Right lobe of liver (tissue), 6 donors: ENCODE measurements at regions not wholly inside any gene's neighbourhood (a gene's known extent, or its start where the extent isn't known, plus 50 kb on each side); places are given as distances from the start of the nearest gene placed in this dataset.

Source experiments
- ATAC-seq, 4 donors: fragments of 200-7000 bp; cut with Tn5 transposase; one replicate each; pipeline ENCODE4 v1.9.1; 2020; ENCODE audit warnings: mild to moderate bottlenecking in 4 of 4, moderate library complexity in 4 of 4
- DNase-seq, 3 donors: peaks; one replicate each; pipeline ENCODE4 v3.0.0-alpha.2; 2020
- H3K27ac ChIP-seq, 3 donors: fragments of 200-600 bp; one replicate each; pipeline ENCODE4 v1.8.0; 2022
- H3K27me3 ChIP-seq, 2 donors: fragments of 200-600 bp; one replicate each; pipeline ENCODE4 v1.8.0; 2022
- H3K36me3 ChIP-seq, 4 donors: fragments of 200-600 bp; sonication (generic) in 1 of 4; one replicate each; pipeline versions ENCODE4 v1.5.1 to v1.8.0; 2017 to 2022; ENCODE audit warnings: control low read depth in 1 of 4
- H3K4me1 ChIP-seq, 4 donors: fragments of 200-600 bp; sonication (generic) in 1 of 4; one replicate each; pipeline versions ENCODE4 v1.5.1 to v1.8.0; 2017 to 2022; ENCODE audit warnings: control low read depth in 1 of 4
- H3K4me3 ChIP-seq, 3 donors: fragments of 200-600 bp; one replicate each; pipeline ENCODE4 v1.8.0; 2022
- H3K9me3 ChIP-seq, 4 donors: fragments of 200-600 bp; sonication (generic) in 1 of 4; one replicate each; pipeline versions ENCODE4 v1.5.1 to v1.8.0; 2017 to 2022; ENCODE audit warnings: control low read depth in 1 of 4
- POLR2A ChIP-seq: fragments of 450-650 bp; IDR thresholded peaks from one replicate; pipeline ENCODE4 v1.6.1; 2017; ENCODE audit warnings: antibody characterized with exemption, mild to moderate bottlenecking
- WGBS: methylation state at CpG from one replicate; pipeline ENCODE4 v1.1.6; 2018; ENCODE audit warnings: low coverage, low lambda C conversion rate; ENCODE audit not compliant: insufficient coverage; ENCODE audit errors: missing lambda C conversion rate; 5-methylcytosine and 5-hydroxymethylcytosine counted together
- intact Hi-C, 2 donors: fragments of 100-400 bp; cut with DNase I; formaldehyde crosslinking; loops; one replicate each; pipeline versions ENCODE4 v1.11.2 to v1.14.1; 2022
- TF ChIP-seq, protein P1 (sequence below), 4 donors: fragments of 200-600 bp in 3 of 4; fragments of 450-650 bp in 1 of 4; IDR thresholded peaks; one replicate each; pipeline versions ENCODE4 v1.5.1 to v1.8.0; 2016 to 2022; ENCODE audit warnings: antibody characterized with exemption in 4 of 4, mild to moderate bottlenecking in 2 of 4
- donor health status: DM: no; HTN: yes; CAD: no.
- donor health status: DM: no; HTN: no; CAD: no.
- donor health status: DM: no; HTN: no; CAD: no.
- donor health status: DM: no; HTN: yes; CAD: no.
- donor health status: DM: no; HTN: yes; CAD: no.

- no peaks in the 10 kb centered on the region for H3K27me3 ChIP-seq
- H3K27ac ChIP-seq: no peak overlapping the region
- no peaks in the 10 kb centered on the region for H3K4me1 ChIP-seq
- 69% methylated on average over 1 of the region's 1 CpG for WGBS
- DNase-seq (no peak), ATAC-seq (no peak)
- H3K4me3 ChIP-seq: no peak overlapping the region
- no peaks in the 10 kb centered on the region for H3K36me3 ChIP-seq
- H3K9me3 ChIP-seq: no peaks in the 10 kb centered on the region
- TF ChIP-seq, protein P1, sequence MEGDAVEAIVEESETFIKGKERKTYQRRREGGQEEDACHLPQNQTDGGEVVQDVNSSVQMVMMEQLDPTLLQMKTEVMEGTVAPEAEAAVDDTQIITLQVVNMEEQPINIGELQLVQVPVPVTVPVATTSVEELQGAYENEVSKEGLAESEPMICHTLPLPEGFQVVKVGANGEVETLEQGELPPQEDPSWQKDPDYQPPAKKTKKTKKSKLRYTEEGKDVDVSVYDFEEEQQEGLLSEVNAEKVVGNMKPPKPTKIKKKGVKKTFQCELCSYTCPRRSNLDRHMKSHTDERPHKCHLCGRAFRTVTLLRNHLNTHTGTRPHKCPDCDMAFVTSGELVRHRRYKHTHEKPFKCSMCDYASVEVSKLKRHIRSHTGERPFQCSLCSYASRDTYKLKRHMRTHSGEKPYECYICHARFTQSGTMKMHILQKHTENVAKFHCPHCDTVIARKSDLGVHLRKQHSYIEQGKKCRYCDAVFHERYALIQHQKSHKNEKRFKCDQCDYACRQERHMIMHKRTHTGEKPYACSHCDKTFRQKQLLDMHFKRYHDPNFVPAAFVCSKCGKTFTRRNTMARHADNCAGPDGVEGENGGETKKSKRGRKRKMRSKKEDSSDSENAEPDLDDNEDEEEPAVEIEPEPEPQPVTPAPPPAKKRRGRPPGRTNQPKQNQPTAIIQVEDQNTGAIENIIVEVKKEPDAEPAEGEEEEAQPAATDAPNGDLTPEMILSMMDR (IDR thresholded peaks at IDR 0.05): no peak
- TF ChIP-seq POLR2A: no peak
- intact Hi-C loops: no loop called here
These were observed 349.2 kb downstream of the INSIG2 start for GRCh38 chr2:118437501-118437900.

DNA sequence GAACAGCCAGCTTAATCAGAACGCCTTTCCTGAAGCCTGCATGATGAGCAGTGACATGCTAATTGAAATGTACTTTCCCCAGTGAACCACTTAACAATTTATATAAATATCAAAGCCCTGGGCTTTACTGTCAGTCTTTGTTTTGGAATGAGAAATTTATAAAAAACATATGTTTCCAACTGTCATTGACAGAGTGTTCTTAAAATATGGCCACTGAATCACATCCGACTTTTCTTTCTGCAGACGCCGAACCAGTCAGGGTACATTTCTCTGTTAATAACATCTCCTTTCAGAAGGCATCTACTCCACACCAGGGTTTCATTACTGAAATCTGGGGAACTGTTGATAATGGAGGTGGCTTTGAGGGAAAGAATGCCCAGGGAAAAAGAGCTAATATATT is 343.7 kb downstream of the INSIG2 start:
- no peaks in the 10 kb centered on the region for H3K27me3 ChIP-seq
- H3K4me3 ChIP-seq: no peak overlapping the region
- H3K4me1 ChIP-seq: no peaks in the 10 kb centered on the region
- DNase-seq (no peak), ATAC-seq (no peak)
- intact Hi-C loops: no loop called here
- TF ChIP-seq, protein P1 (IDR thresholded peaks at IDR 0.05): no peak
- no peak for TF ChIP-seq POLR2A
- no peaks in the 10 kb centered on the region for H3K36me3 ChIP-seq
- peaks cover 0 to 3% (median 0%) of the 10 kb centered on the region in 4 donors for H3K9me3 ChIP-seq
- no peak overlapping the region for H3K27ac ChIP-seq
- 86% methylated on average over 4 of the region's 4 CpGs for WGBS

GRCh38 chr2:118431586-118431985 is 343.3 kb downstream of the INSIG2 start:
- no peak overlapping the region for H3K4me3 ChIP-seq
- H3K27ac ChIP-seq: no peak overlapping the region
- no peaks in the 10 kb centered on the region for H3K27me3 ChIP-seq
- 61% methylated on average over 6 of the region's 6 CpGs for WGBS
- no peak for ATAC-seq
- intact Hi-C loops: no loop called here
- peaks cover 0 to 3% (median 0%) of the 10 kb centered on the region in 4 donors for H3K9me3 ChIP-seq
- no peaks in the 10 kb centered on the region for H3K36me3 ChIP-seq
- H3K4me1 ChIP-seq: no peaks in the 10 kb centered on the region
- TF ChIP-seq, protein P1 (IDR thresholded peaks at IDR 0.05): no peak
- no peak for TF ChIP-seq POLR2A
- no peak for DNase-seq

GRCh38 chr2:118431165-118431517 is 342.9 kb downstream of the INSIG2 start:
- ATAC-seq: peak in 1 of 4 donors; percentile 31
- no peaks in the 10 kb centered on the region for H3K27me3 ChIP-seq
- H3K4me1 ChIP-seq: no peaks in the 10 kb centered on the region
- no peak overlapping the region for H3K4me3 ChIP-seq
- intact Hi-C loops: no loop called here
- no peaks in the 10 kb centered on the region for H3K36me3 ChIP-seq
- TF ChIP-seq, protein P1 (IDR thresholded peaks at IDR 0.05): peak in 1 of 4 donors; percentile 12
- TF ChIP-seq POLR2A: no peak
- H3K27ac ChIP-seq: no peak overlapping the region
- no peak for DNase-seq
- H3K9me3 ChIP-seq: peaks cover 0 to 3% (median 0%) of the 10 kb centered on the region in 4 donors
- WGBS: 59% methylated on average over 3 of the region's 3 CpGs
